GM12878 (cell line): ENCODE measurements at regions not wholly inside any gene's neighbourhood (a gene's known extent, or its start where the extent isn't known, plus 50 kb on each side); places are given as distances from the start of the nearest gene placed in this dataset.

ENCODE experiments used
- ATAC-seq: fragments of 200-7000 bp; cut with Tn5 transposase; 3 replicates; pipeline ENCODE4 v1.9.1; 2020; ENCODE audit warnings: mild to moderate bottlenecking, moderate library complexity
- BruUV-seq: library from RNA; stranded (reverse); fragments of 400-500 nt; replicated peaks from 2 replicates; lab custom pipeline; 2021; lab: Mats Ljungman, UMichigan
- CTCF ChIA-PET: fragments of 300-600 bp; sonication (Branson Sonifier 250); formaldehyde crosslinking; extraction: SDS; loops from one replicate; lab custom pipeline; 2021; ENCODE audit warnings: inconsistent platforms; lab: Yijun Ruan, JAX
- POLR2A ChIA-PET: fragments of 350-600 bp; formaldehyde crosslinking; extraction: SDS; loops from one replicate; lab custom pipeline; 2021; ENCODE audit warnings: inconsistent platforms; lab: Charles Lee
- RAD21 ChIA-PET: fragments of 300-600 bp; sonication (Branson Sonifier 250); formaldehyde crosslinking; loops from one replicate; lab custom pipeline; 2023; ENCODE audit warnings: antibody characterized with exemption; ENCODE audit not compliant: unreplicated experiment; lab: Charles Lee
- SMC1A ChIA-PET: fragments of 300-600 bp; sonication (Branson Sonifier 250); formaldehyde crosslinking; loops from one replicate; lab custom pipeline; 2023; ENCODE audit not compliant: unreplicated experiment, uncharacterized antibody; lab: Charles Lee
- DNase-seq: peaks from one replicate; pipeline ENCODE4 v3.0.0-alpha.2; 2011; ENCODE audit warnings: low read depth, low spot score
- FAIRE-seq: peaks from 3 replicates; lab custom pipeline; 2011; peaks lifted over from hg19 to GRCh38; lab: Jason Lieb, UNC
- H2AFZ ChIP-seq: 2 replicates; pipeline ENCODE4 v1.6.0; 2011; ENCODE audit warnings: low read depth, low read length, control low read depth; ENCODE audit not compliant: control insufficient read depth
- H3K27ac ChIP-seq: 2 replicates; pipeline ENCODE4 v1.5.1; 2011; ENCODE audit warnings: control low read depth; ENCODE audit not compliant: control insufficient read depth, insufficient read depth
- H3K27me3 ChIP-seq, 2 experiments: replicated peaks in 1 of 2; 2 replicates each; pipeline versions ENCODE4 v1.6.0 to v1.6.1; 2011; ENCODE audit warnings: low read length in 1 of 2; ENCODE audit not compliant: control insufficient read depth in 2 of 2, insufficient read depth in 2 of 2
- H3K36me3 ChIP-seq, 2 experiments: 2 replicates each; pipeline ENCODE4 v1.5.1; 2011; ENCODE audit warnings: low read length in 1 of 2; ENCODE audit not compliant: control insufficient read depth in 2 of 2, insufficient read depth in 2 of 2
- H3K4me1 ChIP-seq: 2 replicates; pipeline ENCODE4 v1.6.1; 2011; ENCODE audit warnings: mild to moderate bottlenecking, low read length, moderate library complexity, mixed read lengths; ENCODE audit not compliant: control insufficient read depth, insufficient read depth
- H3K4me2 ChIP-seq: 2 replicates; pipeline ENCODE4 v1.6.0; 2011; ENCODE audit warnings: control low read depth; ENCODE audit not compliant: control insufficient read depth, insufficient read depth
- H3K4me3 ChIP-seq: fragments of 200-600 bp; sonication (generic); 2 replicates; pipeline ENCODE4 v1.5.1; 2016
- H3K79me2 ChIP-seq: 2 replicates; pipeline ENCODE4 v1.6.0; 2011; ENCODE audit warnings: low read length; ENCODE audit not compliant: control insufficient read depth, insufficient read depth
- H3K9ac ChIP-seq: 2 replicates; pipeline ENCODE4 v1.8.0; 2011; ENCODE audit warnings: low read length, control low read depth, mixed read lengths; ENCODE audit not compliant: control insufficient read depth, insufficient read depth
- H3K9me3 ChIP-seq: replicated peaks from 3 replicates; pipeline ENCODE4 v1.5.1; 2011; ENCODE audit warnings: mild to moderate bottlenecking, low read length; ENCODE audit not compliant: control insufficient read depth, insufficient read depth
- H4K20me1 ChIP-seq: 2 replicates; pipeline ENCODE4 v1.6.0; 2011; ENCODE audit not compliant: control insufficient read depth, insufficient read depth
- CBFB ChIP-seq: IDR thresholded peaks from 2 replicates; pipeline ENCODE4 v1.6.1; 2016; ENCODE audit warnings: antibody characterized with exemption, low read depth
- CHD4 ChIP-seq: fragments of 200-600 bp; sonication (generic); IDR thresholded peaks from 2 replicates; pipeline ENCODE4 v1.6.1; 2016; ENCODE audit warnings: mild to moderate bottlenecking
- CREB1 ChIP-seq: IDR thresholded peaks from 2 replicates; pipeline ENCODE4 v1.6.1; 2012; ENCODE audit warnings: low read depth, mild to moderate bottlenecking, inconsistent platforms
- IRF5 ChIP-seq: fragments of 450-650 bp; IDR thresholded peaks from 2 replicates; pipeline ENCODE4 v1.6.1; 2017; ENCODE audit warnings: borderline replicate concordance
- JUND ChIP-seq: IDR thresholded peaks from 2 replicates; pipeline ENCODE4 v1.6.1; 2012; ENCODE audit warnings: low read depth, mild to moderate bottlenecking, low read length, improper control_type of control experiment, moderate library complexity
- LARP7 ChIP-seq: fragments of 450-650 bp; IDR thresholded peaks from 2 replicates; pipeline ENCODE4 v1.6.1; 2017; ENCODE audit warnings: mild to moderate bottlenecking
- MEF2B ChIP-seq: fragments of 450-650 bp; IDR thresholded peaks from 2 replicates; pipeline ENCODE4 v1.6.1; 2018; ENCODE audit warnings: mild to moderate bottlenecking, moderate library complexity; ENCODE audit not compliant: partially characterized antibody, poor library complexity, severe bottlenecking
- NFXL1 ChIP-seq: fragments of 450-650 bp; IDR thresholded peaks from 2 replicates; pipeline ENCODE4 v1.6.1; 2017; ENCODE audit warnings: antibody characterized with exemption, mild to moderate bottlenecking, borderline replicate concordance
- NR2C1 ChIP-seq: fragments of 450-650 bp; IDR thresholded peaks from 2 replicates; pipeline ENCODE4 v1.6.1; 2017; ENCODE audit warnings: antibody characterized with exemption, mild to moderate bottlenecking, moderate library complexity
- PKNOX1 ChIP-seq: fragments of 450-650 bp; IDR thresholded peaks from 2 replicates; pipeline ENCODE4 v1.6.1; 2016; ENCODE audit warnings: mild to moderate bottlenecking
- RB1 ChIP-seq: fragments of 450-650 bp; formaldehyde crosslinking; IDR thresholded peaks from 2 replicates; pipeline ENCODE4 v1.6.1; 2017; ENCODE audit warnings: mild to moderate bottlenecking, borderline replicate concordance
- STAT3 ChIP-seq: IDR thresholded peaks from 2 replicates; pipeline ENCODE4 v1.6.1; 2011; ENCODE audit warnings: low read depth, low read length, improper control_type of control experiment
- WRNIP1 ChIP-seq: IDR thresholded peaks from 2 replicates; pipeline ENCODE4 v1.6.1; 2011; ENCODE audit warnings: low read depth, low read length, improper control_type of control experiment, borderline replicate concordance
- YY1 ChIP-seq: IDR thresholded peaks from 2 replicates; pipeline ENCODE4 v1.6.1; 2011; ENCODE audit warnings: low read depth, mild to moderate bottlenecking, low read length
- WGBS: methylation state at CpG from one replicate; pipeline ENCODE4 v1.1.6; 2016; ENCODE audit warnings: low lambda C conversion rate; ENCODE audit not compliant: insufficient replicate concordance, insufficient coverage; ENCODE audit errors: missing lambda C conversion rate; 5-methylcytosine and 5-hydroxymethylcytosine counted together
- in situ Hi-C: fragments of 300-500 bp; cut with MboI; formaldehyde crosslinking; loops from 9 replicates; pipeline ENCODE4 v1.14.3; 2018; ENCODE audit warnings: mixed read lengths
- intact Hi-C: fragments of 100-400 bp; cut with micrococcal nuclease; formaldehyde crosslinking; loops from one replicate; pipeline ENCODE4 v1.14.2; 2022; ENCODE audit not compliant: unreplicated experiment
- TF ChIP-seq, protein P1 (sequence below): fragments of 450-650 bp; IDR thresholded peaks from 2 replicates; pipeline ENCODE4 v1.6.1; 2017; ENCODE audit warnings: mild to moderate bottlenecking
- TF ChIP-seq, protein P2 (sequence below): IDR thresholded peaks from 2 replicates; pipeline ENCODE4 v1.6.1; 2011; ENCODE audit warnings: low read depth, mild to moderate bottlenecking, low read length, moderate library complexity, borderline replicate concordance; ENCODE audit errors: extremely low read depth

- H3K9me3 ChIP-seq = no peaks in the 10 kb centered on the region
- 36% methylated on average over 6 of the region's 6 CpGs for WGBS
- no peaks in the 10 kb centered on the region for H3K4me1 ChIP-seq
- no peak overlapping the region for H2AFZ ChIP-seq
- ChIA-PET CTCF (no interaction called here), POLR2A (no interaction called here), RAD21 (no interaction called here), SMC1A (no interaction called here)
- H3K36me3 ChIP-seq = no peaks in the 10 kb centered on the region
- no TSS peak for BruUV-seq
- H3K4me3 ChIP-seq = no peak overlapping the region
- DNase-seq = no peak
- no peaks in the 10 kb centered on the region for H4K20me1 ChIP-seq
- no peaks in the 10 kb centered on the region for H3K27me3 ChIP-seq
- in situ Hi-C loops (no loop called here), intact Hi-C loops (no loop called here)
- no peak overlapping the region for H3K9ac ChIP-seq
- H3K4me2 ChIP-seq = no peak overlapping the region
- no peak overlapping the region for H3K27ac ChIP-seq
- ATAC-seq = no peak
- no peak for FAIRE-seq
- no peaks in the 10 kb centered on the region for H3K79me2 ChIP-seq
- TF ChIP-seq YY1 (no peak), STAT3 (no peak), CHD4 (no peak)
Measured at GRCh38 chr2:220101980-220102379, 474.6 kb downstream of the SLC4A3 start.

DNA sequence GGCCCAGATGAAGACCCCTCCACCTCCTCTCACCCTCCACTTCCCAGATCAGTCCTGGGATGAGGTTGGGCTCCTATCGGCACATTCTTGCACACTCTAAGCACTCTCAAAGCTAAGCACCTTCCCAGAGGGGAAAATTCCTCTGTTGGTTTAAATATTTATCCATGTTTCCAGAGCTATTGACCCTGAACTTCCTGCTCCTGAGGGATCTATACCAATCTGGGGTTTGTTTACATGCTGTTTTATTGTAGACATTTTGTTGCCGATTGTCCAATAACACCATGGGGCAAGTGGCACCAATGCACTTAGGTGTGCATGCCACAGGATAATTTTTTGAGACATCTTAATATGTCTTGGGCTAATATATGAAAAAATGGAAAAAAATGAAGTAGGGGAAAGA is 476.2 kb downstream of the SLC4A3 start:
- ChIA-PET POLR2A (no interaction called here), CTCF (no interaction called here), SMC1A (no interaction called here), RAD21 (no interaction called here)
- ATAC-seq = no peak
- no peaks in the 10 kb centered on the region for H3K9me3 ChIP-seq
- WGBS = 95% methylated on average over 2 of the region's 2 CpGs
- no peak overlapping the region for H3K9ac ChIP-seq
- no peaks in the 10 kb centered on the region for H3K36me3 ChIP-seq
- no peaks in the 10 kb centered on the region for H3K79me2 ChIP-seq
- H2AFZ ChIP-seq = no peak overlapping the region
- H3K27ac ChIP-seq = no peak overlapping the region
- no peak for FAIRE-seq
- BruUV-seq = no TSS peak
- H3K4me3 ChIP-seq = no peak overlapping the region
- intact Hi-C loops (no loop called here), in situ Hi-C loops (no loop called here)
- H4K20me1 ChIP-seq = no peaks in the 10 kb centered on the region
- H3K27me3 ChIP-seq = no peaks in the 10 kb centered on the region
- no peak overlapping the region for H3K4me2 ChIP-seq
- DNase-seq = no peak
- H3K4me1 ChIP-seq = no peaks in the 10 kb centered on the region
- TF ChIP-seq CBFB = no peak
- no peak for TF ChIP-seq MEF2B
- no peak for TF ChIP-seq RB1
- TF ChIP-seq JUND = no peak
- no peak for TF ChIP-seq NR2C1
- TF ChIP-seq, protein P1, sequence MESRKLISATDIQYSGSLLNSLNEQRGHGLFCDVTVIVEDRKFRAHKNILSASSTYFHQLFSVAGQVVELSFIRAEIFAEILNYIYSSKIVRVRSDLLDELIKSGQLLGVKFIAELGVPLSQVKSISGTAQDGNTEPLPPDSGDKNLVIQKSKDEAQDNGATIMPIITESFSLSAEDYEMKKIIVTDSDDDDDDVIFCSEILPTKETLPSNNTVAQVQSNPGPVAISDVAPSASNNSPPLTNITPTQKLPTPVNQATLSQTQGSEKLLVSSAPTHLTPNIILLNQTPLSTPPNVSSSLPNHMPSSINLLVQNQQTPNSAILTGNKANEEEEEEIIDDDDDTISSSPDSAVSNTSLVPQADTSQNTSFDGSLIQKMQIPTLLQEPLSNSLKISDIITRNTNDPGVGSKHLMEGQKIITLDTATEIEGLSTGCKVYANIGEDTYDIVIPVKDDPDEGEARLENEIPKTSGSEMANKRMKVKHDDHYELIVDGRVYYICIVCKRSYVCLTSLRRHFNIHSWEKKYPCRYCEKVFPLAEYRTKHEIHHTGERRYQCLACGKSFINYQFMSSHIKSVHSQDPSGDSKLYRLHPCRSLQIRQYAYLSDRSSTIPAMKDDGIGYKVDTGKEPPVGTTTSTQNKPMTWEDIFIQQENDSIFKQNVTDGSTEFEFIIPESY = no peak
- no peak for TF ChIP-seq NFXL1
- TF ChIP-seq, protein P2, sequence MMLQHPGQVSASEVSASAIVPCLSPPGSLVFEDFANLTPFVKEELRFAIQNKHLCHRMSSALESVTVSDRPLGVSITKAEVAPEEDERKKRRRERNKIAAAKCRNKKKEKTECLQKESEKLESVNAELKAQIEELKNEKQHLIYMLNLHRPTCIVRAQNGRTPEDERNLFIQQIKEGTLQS = no peak
- no peak for TF ChIP-seq CREB1
- no peak for TF ChIP-seq WRNIP1
- TF ChIP-seq LARP7 = no peak
- TF ChIP-seq PKNOX1 = no peak
- no peak for TF ChIP-seq IRF5
